ENCODE measurements at regions not wholly inside any gene's neighbourhood (a gene's known extent, or its start where the extent isn't known, plus 50 kb on each side); places are given as distances from the start of the nearest gene placed in this dataset.

- TF ChIP-seq CTCF (IDR thresholded peaks at IDR 0.05; ENCODE audit: low read depth, low read length, missing input control) (no peak), REST (IDR thresholded peaks at IDR 0.05) (no peak), JUND (IDR thresholded peaks at IDR 0.05) (no peak), RAD21 (IDR thresholded peaks at IDR 0.05) (no peak), FOXA1 (IDR thresholded peaks at IDR 0.05) (no peak), TAF1 (conservative IDR thresholded peaks at IDR 0.05) (no peak), GABPA (IDR thresholded peaks at IDR 0.05 in 1 of 2, conservative IDR thresholded peaks at IDR 0.05 in 1 of 2) (no peak), SP1 (IDR thresholded peaks at IDR 0.05) (no peak), EGR1 (IDR thresholded peaks at IDR 0.05; ENCODE audit: low read depth in 2 of 2) (no peak), RXRA (IDR thresholded peaks at IDR 0.05) (no peak), MAX (IDR thresholded peaks at IDR 0.05) (peak; percentile 13), YY1 (IDR thresholded peaks at IDR 0.05) (peak; percentile 64), NR2F2 (IDR thresholded peaks at IDR 0.05) (no peak)
Observed at GRCh38 chr7:46207931-46208634, 287.0 kb upstream of the IGFBP3 start.

Measured in liver (tissue), 3 donors.